Effector CD8-positive, alpha-beta T cell (primary cell): ENCODE measurements at regions not wholly inside any gene's neighbourhood (a gene's known extent, or its start where the extent isn't known, plus 50 kb on each side); places are given as distances from the start of the nearest gene placed in this dataset.
"Not testable (repeated sequence)": the region's sequence is repeated elsewhere in the genome, so short reads cannot be mapped to it uniquely, and the experiment has no call there.

Experiments used
- DNase-seq: peaks from one replicate; lab custom pipeline; 2025; lab: John Stamatoyannopoulos, UW

GRCh38 chrX:45485719-45486118 is 285.0 kb upstream of the DIPK2B start:
- no peak for DNase-seq

GRCh38 chrX:45479835-45480422 is 279.3 kb upstream of the DIPK2B start:
- no peak for DNase-seq

GRCh38 chrX:45479196-45479834 is 278.6 kb upstream of the DIPK2B start:
- no peak for DNase-seq

- no peak for DNase-seq
These were observed 272.3 kb upstream of the DIPK2B start for GRCh38 chrX:45472968-45473367.

GRCh38 chrX:45467537-45467936 is 266.9 kb upstream of the DIPK2B start:
- not testable (repeated sequence) for DNase-seq

- DNase-seq, result not testable (repeated sequence)
These were observed 255.1 kb upstream of the DIPK2B start for GRCh38 chrX:45455732-45456131.

DNA sequence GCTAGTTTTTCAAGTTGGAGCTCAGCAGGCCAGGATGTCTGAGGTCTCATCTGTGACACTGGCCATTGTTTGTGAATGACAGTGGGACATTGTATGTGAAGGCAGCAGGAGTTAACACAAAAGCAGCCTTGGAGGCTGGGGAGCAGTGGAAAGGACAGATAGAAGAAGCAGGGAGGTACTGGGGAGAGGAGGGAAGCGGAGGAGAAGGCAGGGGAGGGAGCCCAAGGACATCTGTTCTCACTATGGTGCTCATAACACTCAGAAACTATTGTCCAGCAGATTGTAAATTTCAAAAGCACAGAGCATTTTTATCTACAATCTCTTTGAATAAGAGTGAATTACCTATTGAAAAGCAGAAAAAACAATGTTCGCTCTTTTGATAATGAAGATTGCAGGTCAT is 253.6 kb upstream of the DIPK2B start:
- no peak for DNase-seq

DNA sequence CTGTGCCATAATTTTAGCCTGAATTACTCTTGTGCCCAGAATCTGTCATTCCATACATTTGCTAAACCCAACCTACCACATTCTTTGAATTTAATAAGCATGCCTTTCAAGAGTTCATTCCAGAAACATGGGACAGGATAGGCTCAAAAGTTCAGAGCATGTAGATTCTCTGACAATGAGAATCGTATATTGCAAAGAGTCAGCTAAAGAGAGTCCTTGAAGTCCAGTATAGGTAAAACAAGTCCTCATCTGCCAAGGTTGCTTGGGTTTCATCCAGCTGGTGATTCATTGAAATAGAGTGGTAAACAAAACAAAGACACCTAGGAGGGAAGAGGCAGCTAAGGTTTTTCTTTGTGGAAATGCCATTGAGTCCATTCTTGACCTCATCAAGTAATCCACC is 249.3 kb upstream of the DIPK2B start:
- no peak for DNase-seq

- DNase-seq, result no peak
These were observed 247.3 kb upstream of the DIPK2B start for GRCh38 chrX:45447995-45448394.

GRCh38 chrX:45447331-45447730 is 246.7 kb upstream of the DIPK2B start:
- DNase-seq, result no peak

DNA sequence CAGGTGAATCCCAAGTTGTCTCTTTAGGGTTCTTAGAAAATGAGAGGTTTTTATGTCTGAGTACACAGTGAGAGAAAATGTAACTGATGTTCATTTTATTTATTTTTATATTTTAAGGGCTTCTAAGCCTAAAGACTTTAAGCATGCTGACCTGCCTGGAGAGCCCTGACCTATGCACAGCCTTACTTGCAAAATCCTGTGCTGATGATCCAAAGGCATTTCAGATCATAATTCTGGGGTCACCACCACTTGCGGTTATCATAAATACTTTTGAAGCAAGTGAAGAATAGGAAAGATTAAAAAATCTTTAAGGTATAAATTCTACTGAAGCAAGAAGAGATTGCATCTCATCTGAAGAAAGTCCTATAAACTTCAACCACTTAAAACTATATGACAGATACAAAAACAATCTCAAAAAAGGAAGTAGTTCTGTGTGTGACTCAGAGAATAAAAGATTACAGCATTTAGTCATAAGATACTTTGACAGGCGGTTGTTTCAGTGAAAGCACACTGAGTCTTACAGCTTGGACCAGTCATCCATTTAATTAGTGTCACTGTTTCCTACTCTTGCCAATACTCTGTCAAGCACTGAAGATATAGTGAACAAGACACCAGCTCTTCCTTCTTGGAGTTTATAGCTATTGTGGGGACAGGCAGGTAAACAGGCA is 245.2 kb upstream of the DIPK2B start:
- no peak for DNase-seq

- no peak for DNase-seq
These were observed 236.5 kb upstream of the DIPK2B start for GRCh38 chrX:45437186-45437585.

DNA sequence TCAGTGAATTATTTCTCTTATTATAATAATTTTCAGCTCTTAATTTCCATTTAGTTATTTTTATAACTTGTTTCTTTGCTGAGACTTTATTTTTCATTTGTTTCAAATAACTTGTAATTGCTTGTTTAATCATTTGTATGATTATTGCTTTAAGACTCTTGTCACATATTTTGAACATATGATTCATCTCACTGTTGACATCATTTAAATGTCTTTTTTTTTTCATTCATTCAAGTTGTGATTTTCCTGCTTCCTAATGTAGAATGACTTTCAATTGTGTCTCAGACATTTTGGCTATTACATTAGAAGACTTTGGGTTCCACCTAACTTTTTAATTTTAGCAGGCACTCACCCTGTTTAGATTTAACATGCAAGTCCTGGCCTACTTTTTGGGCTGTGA is 234.8 kb upstream of the DIPK2B start:
- DNase-seq, result no peak

DNA sequence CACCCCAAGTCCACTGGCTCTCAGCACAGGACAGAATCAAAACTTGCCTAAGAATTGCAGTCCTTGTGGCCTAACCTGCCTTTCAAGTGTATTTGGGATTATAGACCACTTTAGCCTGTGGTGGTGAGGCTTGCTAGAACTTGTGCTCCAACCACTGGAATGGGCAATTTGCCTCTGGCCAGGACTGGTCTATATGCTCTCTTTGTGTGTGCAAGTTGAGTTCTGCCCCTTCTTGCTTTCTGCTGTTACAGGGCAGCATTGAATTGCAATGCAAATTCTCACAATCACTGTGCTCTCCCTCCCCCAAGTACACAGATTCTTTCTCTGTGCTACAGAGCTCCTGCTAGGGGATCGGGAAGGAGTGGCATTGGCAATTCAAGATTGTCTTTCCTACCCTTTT is 233.6 kb upstream of the DIPK2B start:
- no peak for DNase-seq

DNA sequence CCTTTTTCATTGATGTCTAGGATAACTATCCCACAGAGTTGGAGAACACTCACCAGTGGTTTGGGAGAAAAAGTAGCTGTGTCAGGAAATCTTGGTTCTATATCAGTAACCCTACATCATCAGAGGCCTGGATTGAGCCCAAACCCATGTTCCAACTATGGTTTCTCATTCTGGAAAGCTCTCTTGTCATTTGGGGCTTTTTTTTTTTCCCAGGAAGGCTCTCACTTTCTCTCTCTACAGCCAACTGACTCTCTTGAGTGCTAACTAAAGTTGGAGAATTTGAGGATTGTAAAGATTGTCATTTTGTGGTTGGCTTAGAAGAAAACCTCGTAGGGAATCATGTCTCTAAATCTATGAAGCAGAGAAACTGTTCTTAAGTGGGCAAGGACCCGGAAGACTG is 228.2 kb upstream of the DIPK2B start:
- no peak for DNase-seq

- DNase-seq, result no peak
These were observed 223.7 kb upstream of the DIPK2B start for GRCh38 chrX:45424326-45424725.

GRCh38 chrX:45422216-45422925 is 221.7 kb upstream of the DIPK2B start:
- DNase-seq, result no peak

DNA sequence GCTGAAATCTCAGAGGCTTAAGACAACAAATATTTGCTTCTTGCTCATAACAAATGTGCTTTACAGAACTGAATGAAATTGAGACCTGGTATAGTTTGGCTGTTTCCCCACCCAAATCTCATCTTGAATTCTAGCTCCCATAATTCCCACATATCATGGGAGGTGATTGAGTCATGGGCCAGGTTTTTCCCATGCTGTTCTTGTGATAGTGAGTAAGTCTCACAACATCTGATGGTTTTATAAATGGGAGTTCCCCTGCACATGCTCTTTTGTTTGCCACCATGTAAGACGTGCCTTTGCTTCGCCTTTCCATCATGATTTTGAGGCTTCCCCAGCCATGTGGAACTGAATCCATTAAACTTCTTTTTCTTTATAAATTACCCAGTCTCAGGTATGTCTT is 221.1 kb upstream of the DIPK2B start:
- DNase-seq, result no peak

- no peak for DNase-seq
These were observed 203.5 kb upstream of the DIPK2B start for GRCh38 chrX:45404206-45404605.

- no peak for DNase-seq
These were observed 201.2 kb upstream of the DIPK2B start for GRCh38 chrX:45401923-45402322.

- not testable (repeated sequence) for DNase-seq
These were observed 200.5 kb upstream of the DIPK2B start for GRCh38 chrX:45400951-45401725.
